ENCODE measurements at regions not wholly inside any gene's neighbourhood (a gene's known extent, or its start where the extent isn't known, plus 50 kb on each side); places are given as distances from the start of the nearest gene placed in this dataset.

GRCh38 chr19:31559494-31559893 lies 210.3 kb upstream of the TSHZ3 start (continued):
- TF ChIP-seq, protein P1, sequence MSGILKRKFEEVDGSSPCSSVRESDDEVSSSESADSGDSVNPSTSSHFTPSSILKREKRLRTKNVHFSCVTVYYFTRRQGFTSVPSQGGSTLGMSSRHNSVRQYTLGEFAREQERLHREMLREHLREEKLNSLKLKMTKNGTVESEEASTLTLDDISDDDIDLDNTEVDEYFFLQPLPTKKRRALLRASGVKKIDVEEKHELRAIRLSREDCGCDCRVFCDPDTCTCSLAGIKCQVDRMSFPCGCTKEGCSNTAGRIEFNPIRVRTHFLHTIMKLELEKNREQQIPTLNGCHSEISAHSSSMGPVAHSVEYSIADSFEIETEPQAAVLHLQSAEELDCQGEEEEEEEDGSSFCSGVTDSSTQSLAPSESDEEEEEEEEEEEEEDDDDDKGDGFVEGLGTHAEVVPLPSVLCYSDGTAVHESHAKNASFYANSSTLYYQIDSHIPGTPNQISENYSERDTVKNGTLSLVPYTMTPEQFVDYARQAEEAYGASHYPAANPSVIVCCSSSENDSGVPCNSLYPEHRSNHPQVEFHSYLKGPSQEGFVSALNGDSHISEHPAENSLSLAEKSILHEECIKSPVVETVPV (CRISPR knock-in tag; IDR thresholded peaks at IDR 0.05) = no peak
- no peak for TF ChIP-seq ARNTL (CRISPR knock-in tag; IDR thresholded peaks at IDR 0.05; ENCODE audit: borderline replicate concordance, low read depth)
- TF ChIP-seq CSDC2 (CRISPR knock-in tag; IDR thresholded peaks at IDR 0.05) = no peak
- TF ChIP-seq ZNF8 (CRISPR knock-in tag; IDR thresholded peaks at IDR 0.05) = no peak

DNA sequence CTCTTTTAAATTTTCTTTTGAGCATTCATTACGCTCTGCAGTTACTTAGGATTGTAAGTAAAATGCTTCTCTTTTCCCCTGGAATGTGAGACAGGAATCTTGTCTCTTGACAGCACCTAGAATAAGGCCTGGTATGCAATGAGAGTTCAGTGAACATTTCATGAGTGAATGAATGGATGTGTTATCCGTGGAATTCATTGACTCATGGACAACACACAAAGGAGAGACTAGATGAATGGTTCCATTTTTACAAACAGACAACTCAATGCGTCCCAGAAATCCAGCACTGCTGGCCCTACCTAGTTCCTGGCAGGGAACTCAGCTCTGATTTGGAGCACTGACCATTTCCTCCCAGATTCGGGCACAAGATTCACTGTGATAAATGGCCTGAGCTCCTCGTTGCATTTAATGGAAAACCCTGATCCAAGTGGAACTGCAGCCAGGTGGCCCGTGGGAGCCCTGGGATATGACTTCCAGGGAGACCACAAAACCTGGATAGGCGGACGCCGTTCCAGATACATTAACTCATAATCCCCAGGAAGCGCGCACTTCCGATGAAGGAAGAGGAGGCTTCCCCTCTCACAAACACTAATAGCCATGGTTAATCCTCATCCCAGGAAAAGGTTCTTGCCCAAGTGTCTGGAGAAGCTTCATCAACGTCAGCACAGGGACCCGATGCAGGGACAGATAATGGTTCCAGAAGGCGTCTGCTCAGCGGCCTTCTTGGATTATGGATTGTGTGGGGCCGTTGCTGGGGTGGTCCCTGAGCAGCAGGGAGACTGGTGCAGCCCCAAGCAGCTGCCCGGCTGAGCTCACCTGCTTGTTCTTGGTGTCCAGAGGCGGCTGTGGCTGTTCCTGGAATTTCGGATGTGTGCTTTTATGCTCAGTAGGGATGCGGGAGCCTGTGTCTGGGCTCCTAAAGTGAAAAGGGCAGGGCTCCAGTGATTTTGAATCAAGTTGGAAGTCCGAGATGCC lies 211.1 kb upstream of the TSHZ3 start:
- ATAC-seq = no peak
- TF ChIP-seq TSHZ2 (CRISPR knock-in tag; IDR thresholded peaks at IDR 0.05) = no peak
- TF ChIP-seq ZNF565 (CRISPR knock-in tag; conservative IDR thresholded peaks at IDR 0.05; ENCODE audit: low read depth) = no peak
- TF ChIP-seq, protein P1 (CRISPR knock-in tag; IDR thresholded peaks at IDR 0.05) = no peak
- no peak for TF ChIP-seq ISL1 (CRISPR knock-in tag; IDR thresholded peaks at IDR 0.05)
- no peak for TF ChIP-seq POU6F1 (CRISPR knock-in tag; IDR thresholded peaks at IDR 0.05; ENCODE audit: borderline replicate concordance, low read depth)
- no peak for TF ChIP-seq PPARA (CRISPR knock-in tag; IDR thresholded peaks at IDR 0.05; ENCODE audit: borderline replicate concordance)
- no peak for TF ChIP-seq ZNF8 (CRISPR knock-in tag; IDR thresholded peaks at IDR 0.05)
- no peak for TF ChIP-seq TCF4 (CRISPR knock-in tag; IDR thresholded peaks at IDR 0.05; ENCODE audit: borderline replicate concordance)
- TF ChIP-seq BACH2 (CRISPR knock-in tag; IDR thresholded peaks at IDR 0.05; ENCODE audit: borderline replicate concordance) = no peak
- TF ChIP-seq TOX (CRISPR knock-in tag; IDR thresholded peaks at IDR 0.05; ENCODE audit: borderline replicate concordance) = no peak
- no peak for TF ChIP-seq ARNTL (CRISPR knock-in tag; IDR thresholded peaks at IDR 0.05; ENCODE audit: borderline replicate concordance, low read depth)
- no peak for TF ChIP-seq PATZ1 (CRISPR knock-in tag; IDR thresholded peaks at IDR 0.05; ENCODE audit: borderline replicate concordance)

- no peak for ATAC-seq
- no peak for TF ChIP-seq TSHZ2 (CRISPR knock-in tag; IDR thresholded peaks at IDR 0.05)
- no peak for TF ChIP-seq ZC3H10 (CRISPR knock-in tag; IDR thresholded peaks at IDR 0.05)
- TF ChIP-seq ZNF8 (CRISPR knock-in tag; IDR thresholded peaks at IDR 0.05) = no peak
- TF ChIP-seq PATZ1 (CRISPR knock-in tag; IDR thresholded peaks at IDR 0.05; ENCODE audit: borderline replicate concordance) = no peak
- TF ChIP-seq ISL1 (CRISPR knock-in tag; IDR thresholded peaks at IDR 0.05) = no peak
- TF ChIP-seq SNAI2 (CRISPR knock-in tag; IDR thresholded peaks at IDR 0.05) = no peak
- no peak for TF ChIP-seq BACH2 (CRISPR knock-in tag; IDR thresholded peaks at IDR 0.05; ENCODE audit: borderline replicate concordance)
- no peak for TF ChIP-seq ARNTL (CRISPR knock-in tag; IDR thresholded peaks at IDR 0.05; ENCODE audit: borderline replicate concordance, low read depth)
- no peak for TF ChIP-seq ZFP3 (CRISPR knock-in tag; IDR thresholded peaks at IDR 0.05)
- TF ChIP-seq ZNF70 (CRISPR knock-in tag; IDR thresholded peaks at IDR 0.05) = no peak
- no peak for TF ChIP-seq ZFP30 (CRISPR knock-in tag; IDR thresholded peaks at IDR 0.05)
- no peak for TF ChIP-seq ESRRG (CRISPR knock-in tag; IDR thresholded peaks at IDR 0.05)
These were observed 213.9 kb upstream of the TSHZ3 start for GRCh38 chr19:31562966-31563612.
